ENCODE measurements at regions not wholly inside any gene's neighbourhood (a gene's known extent, or its start where the extent isn't known, plus 50 kb on each side); places are given as distances from the start of the nearest gene placed in this dataset.
A peak's percentile ranks its signal among the peaks of the same experiment; 100 is the strongest.

- DNase-seq (ENCODE audit: low spot score) = no peak
Measured at GRCh38 chr6:105573556-105573955, 170.7 kb upstream of the PREP start.

DNA sequence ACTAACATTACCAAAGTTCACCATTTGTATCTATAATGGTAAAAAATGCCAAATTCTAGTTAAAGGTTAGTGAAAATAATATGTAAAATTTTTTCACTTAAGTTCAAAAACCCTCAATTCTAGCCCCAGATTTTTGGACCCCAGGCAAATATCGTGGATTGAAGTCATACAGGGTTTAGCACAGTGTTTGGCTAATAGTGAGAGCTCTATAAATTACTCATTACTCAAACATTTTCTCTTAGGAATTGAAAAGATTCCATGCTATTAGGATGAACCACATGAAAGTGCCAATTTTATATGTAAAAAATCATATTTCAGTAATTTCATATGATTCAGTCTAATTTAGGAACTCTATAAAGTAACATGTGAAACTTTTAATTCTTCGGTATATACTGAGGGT, 170.3 kb upstream of the PREP start:
- no peak for DNase-seq (ENCODE audit: low spot score)

- DNase-seq (ENCODE audit: low spot score) = no peak
Measured at GRCh38 chr6:105570416-105570815, 167.5 kb upstream of the PREP start.

DNA sequence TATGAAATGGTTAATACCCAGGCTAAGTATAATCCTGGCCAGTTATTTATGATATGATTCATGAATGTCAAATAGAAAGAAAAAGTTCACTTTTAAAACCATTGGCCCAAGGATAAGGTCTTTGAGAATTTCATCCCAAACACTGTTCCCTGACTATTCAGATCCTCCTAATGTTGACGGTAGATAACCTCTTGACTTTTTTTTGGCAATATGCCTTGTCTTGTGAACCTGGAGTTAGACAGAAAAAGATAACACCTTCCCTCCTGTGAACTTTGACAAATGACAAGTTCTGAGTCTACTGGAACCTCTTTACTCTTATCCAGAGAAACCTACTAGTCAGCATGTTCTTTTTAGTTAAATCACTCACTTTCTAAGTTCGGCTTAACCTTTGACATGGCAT, 166.8 kb upstream of the PREP start:
- peak; percentile 23 for DNase-seq (ENCODE audit: low spot score)

- DNase-seq (ENCODE audit: low spot score) = no peak
Measured at GRCh38 chr6:105568751-105569150, 165.9 kb upstream of the PREP start.

- DNase-seq (ENCODE audit: low spot score) = no peak
Measured at GRCh38 chr6:105568142-105568541, 165.3 kb upstream of the PREP start.

- DNase-seq (ENCODE audit: low spot score) = no peak
Measured at GRCh38 chr6:105567140-105567539, 164.3 kb upstream of the PREP start.

- DNase-seq (ENCODE audit: low spot score) = no peak
Measured at GRCh38 chr6:105566503-105566902, 163.6 kb upstream of the PREP start.

GRCh38 chr6:105564121-105564902, 161.4 kb upstream of the PREP start:
- no peak for DNase-seq (ENCODE audit: low spot score)

GRCh38 chr6:105562027-105562426, 159.1 kb upstream of the PREP start:
- DNase-seq (ENCODE audit: low spot score) = no peak

GRCh38 chr6:105561486-105561885, 158.6 kb upstream of the PREP start:
- no peak for DNase-seq (ENCODE audit: low spot score)

- no peak for DNase-seq (ENCODE audit: low spot score)
Measured at GRCh38 chr6:105560611-105561066, 157.8 kb upstream of the PREP start.

GRCh38 chr6:105557291-105557690, 154.4 kb upstream of the PREP start:
- no peak for DNase-seq (ENCODE audit: low spot score)

- DNase-seq (ENCODE audit: low spot score) = no peak
Measured at GRCh38 chr6:105553171-105553570, 150.3 kb upstream of the PREP start.

GRCh38 chr6:105550955-105551620, 148.2 kb upstream of the PREP start:
- DNase-seq (ENCODE audit: low spot score) = no peak

DNA sequence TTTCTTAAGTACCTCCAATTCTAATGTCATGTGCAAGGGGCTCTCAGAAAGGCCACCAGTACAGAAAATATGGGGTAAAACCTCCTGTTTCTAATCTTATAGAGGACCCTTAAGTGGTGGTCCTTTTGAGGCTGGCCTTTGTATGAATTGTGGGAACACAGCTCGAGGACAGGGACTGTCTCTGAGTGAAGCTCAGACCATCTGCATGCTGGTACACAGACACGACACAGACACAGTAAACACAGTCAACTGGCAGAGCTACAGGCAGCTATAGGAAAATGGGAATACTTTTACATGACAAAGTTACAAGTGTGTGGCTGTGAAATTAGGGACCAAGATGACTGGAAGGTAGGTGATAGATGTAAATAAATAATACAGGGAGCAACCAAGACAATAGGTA, 143.9 kb upstream of the PREP start:
- DNase-seq (ENCODE audit: low spot score) = no peak

- DNase-seq (ENCODE audit: low spot score) = no peak
Measured at GRCh38 chr6:105545947-105546731, 143.3 kb upstream of the PREP start.

GRCh38 chr6:105545228-105545920, 142.5 kb upstream of the PREP start:
- DNase-seq (ENCODE audit: low spot score) = no peak

- DNase-seq (ENCODE audit: low spot score) = no peak
Measured at GRCh38 chr6:105539911-105540310, 137.0 kb upstream of the PREP start.

GRCh38 chr6:105537981-105538578, 135.2 kb upstream of the PREP start:
- no peak for DNase-seq (ENCODE audit: low spot score)

GRCh38 chr6:105536961-105537360, 134.1 kb upstream of the PREP start:
- no peak for DNase-seq (ENCODE audit: low spot score)

DNA sequence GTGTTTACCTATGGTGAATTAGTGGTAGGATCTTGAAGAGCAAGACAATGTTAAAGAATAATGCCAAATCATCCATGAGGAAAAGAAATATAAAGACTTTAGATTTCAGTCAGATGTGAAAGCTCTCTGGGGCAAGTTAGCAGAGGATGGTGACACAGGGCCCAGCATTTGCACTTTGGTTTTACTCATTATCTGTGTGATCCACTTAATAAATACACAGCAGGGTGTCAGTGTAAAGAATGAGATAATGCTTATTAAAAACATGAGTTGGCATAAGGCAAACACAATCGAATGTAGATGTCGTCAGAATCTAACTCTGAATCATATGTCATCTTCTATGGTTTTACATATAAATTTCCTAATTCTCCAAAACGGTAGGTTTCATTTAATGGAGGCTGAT, 130.4 kb upstream of the PREP start:
- no peak for DNase-seq (ENCODE audit: low spot score)
